ENCODE measurements at regions not wholly inside any gene's neighbourhood (a gene's known extent, or its start where the extent isn't known, plus 50 kb on each side); places are given as distances from the start of the nearest gene placed in this dataset.

DNA sequence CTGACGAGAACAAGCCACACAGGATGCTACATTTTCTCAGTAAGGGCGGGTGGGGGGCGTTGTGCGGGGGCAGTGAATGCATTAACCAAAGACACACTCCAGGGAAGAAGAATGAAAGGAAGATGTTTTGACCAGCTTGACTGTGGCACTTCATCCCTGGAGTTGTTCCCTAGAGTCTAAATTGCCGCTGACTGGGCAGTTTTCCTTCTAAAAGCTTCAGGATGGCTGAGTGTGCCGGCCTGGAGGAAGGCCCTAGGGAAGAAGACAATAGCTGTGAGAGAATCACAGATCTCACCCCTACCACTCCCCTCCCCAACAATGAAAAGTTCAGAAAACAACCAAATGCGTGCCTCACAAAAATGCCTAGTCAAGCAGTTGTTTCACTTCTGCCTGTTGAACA lies 67.2 kb downstream of the NKX2-1 start:
- Histone ChIP-seq H3K27ac (ENCODE audit: low read depth, low read length) (no peak overlapping the region), H3K9me2 (ENCODE audit: insufficient read depth) (no peaks in the 10 kb centered on the region), H3K27me3 (ENCODE audit: insufficient read depth, low read length) (no peaks in the 10 kb centered on the region), H3K9me3 (ENCODE audit: control insufficient read depth in 1 of 2, insufficient read depth in 1 of 2, low read depth in 1 of 2, low read length in 2 of 2) (no peaks in the 10 kb centered on the region), H3K9ac (ENCODE audit: low read length) (no peak overlapping the region), H3K4me3 (replicated peaks in 1 of 2; ENCODE audit: low read depth in 1 of 2, low read length in 2 of 2) (no peak overlapping the region), H2AFZ (ENCODE audit: low read depth, low read length, poor library complexity, severe bottlenecking) (no peak overlapping the region), H4K20me1 (ENCODE audit: insufficient read depth) (no peaks in the 10 kb centered on the region), H3K79me2 (ENCODE audit: insufficient read depth, low read length) (no peaks in the 10 kb centered on the region), H3K4me2 (ENCODE audit: low read length) (no peak overlapping the region), H3K4me1 (ENCODE audit: control insufficient read depth in 1 of 2, insufficient read depth in 2 of 2, low read length in 2 of 2) (no peaks in the 10 kb centered on the region), H3K36me3 (ENCODE audit: control insufficient read depth in 1 of 2, insufficient read depth in 2 of 2, low read length in 2 of 2) (no peaks in the 10 kb centered on the region)
- DNase-seq (ENCODE audit: low read depth, low spot score) (no peak), ATAC-seq (no peak)
- ChIA-PET CTCF (interaction anchor here (0.7 kb wide), 1 partner anchor 10 kb away, joined by 3 read pairs; no protein-coding TSS in a partner anchor), RAD21 (ENCODE audit: low non-redundant PET in 1 of 2, low total read pairs in 2 of 2, uncharacterized antibody in 2 of 2, unreplicated experiment in 2 of 2) (no interaction called here), POLR2A (no interaction called here)
- intact Hi-C loops (cut with micrococcal nuclease), result no loop called here
- TF ChIP-seq ZNF274 (IDR thresholded peaks at IDR 0.05; ENCODE audit: low read depth, low read length) (no peak), CEBPB (IDR thresholded peaks at IDR 0.05; ENCODE audit: low read depth) (no peak), CTCF (IDR thresholded peaks at IDR 0.05 in 2 of 3, conservative IDR thresholded peaks at IDR 0.05 in 1 of 3; ENCODE audit: borderline replicate concordance in 1 of 3, insufficient read depth in 1 of 3, low read depth in 2 of 3, low read length in 2 of 3) (no peak), POLR2A (IDR thresholded peaks at IDR 0.05; ENCODE audit: borderline replicate concordance, extremely low read depth, insufficient read depth, insufficient read length) (no peak), SRF (IDR thresholded peaks at IDR 0.05; ENCODE audit: low read depth) (no peak)
- TF ChIP-seq, protein P1, sequence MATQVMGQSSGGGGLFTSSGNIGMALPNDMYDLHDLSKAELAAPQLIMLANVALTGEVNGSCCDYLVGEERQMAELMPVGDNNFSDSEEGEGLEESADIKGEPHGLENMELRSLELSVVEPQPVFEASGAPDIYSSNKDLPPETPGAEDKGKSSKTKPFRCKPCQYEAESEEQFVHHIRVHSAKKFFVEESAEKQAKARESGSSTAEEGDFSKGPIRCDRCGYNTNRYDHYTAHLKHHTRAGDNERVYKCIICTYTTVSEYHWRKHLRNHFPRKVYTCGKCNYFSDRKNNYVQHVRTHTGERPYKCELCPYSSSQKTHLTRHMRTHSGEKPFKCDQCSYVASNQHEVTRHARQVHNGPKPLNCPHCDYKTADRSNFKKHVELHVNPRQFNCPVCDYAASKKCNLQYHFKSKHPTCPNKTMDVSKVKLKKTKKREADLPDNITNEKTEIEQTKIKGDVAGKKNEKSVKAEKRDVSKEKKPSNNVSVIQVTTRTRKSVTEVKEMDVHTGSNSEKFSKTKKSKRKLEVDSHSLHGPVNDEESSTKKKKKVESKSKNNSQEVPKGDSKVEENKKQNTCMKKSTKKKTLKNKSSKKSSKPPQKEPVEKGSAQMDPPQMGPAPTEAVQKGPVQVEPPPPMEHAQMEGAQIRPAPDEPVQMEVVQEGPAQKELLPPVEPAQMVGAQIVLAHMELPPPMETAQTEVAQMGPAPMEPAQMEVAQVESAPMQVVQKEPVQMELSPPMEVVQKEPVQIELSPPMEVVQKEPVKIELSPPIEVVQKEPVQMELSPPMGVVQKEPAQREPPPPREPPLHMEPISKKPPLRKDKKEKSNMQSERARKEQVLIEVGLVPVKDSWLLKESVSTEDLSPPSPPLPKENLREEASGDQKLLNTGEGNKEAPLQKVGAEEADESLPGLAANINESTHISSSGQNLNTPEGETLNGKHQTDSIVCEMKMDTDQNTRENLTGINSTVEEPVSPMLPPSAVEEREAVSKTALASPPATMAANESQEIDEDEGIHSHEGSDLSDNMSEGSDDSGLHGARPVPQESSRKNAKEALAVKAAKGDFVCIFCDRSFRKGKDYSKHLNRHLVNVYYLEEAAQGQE (IDR thresholded peaks at IDR 0.05; ENCODE audit: low read depth), result no peak
- no TSS peak for BruUV-seq (replicated peaks)

Measured in HCT116 (cell line).